ENCODE measurements at regions not wholly inside any gene's neighbourhood (a gene's known extent, or its start where the extent isn't known, plus 50 kb on each side); places are given as distances from the start of the nearest gene placed in this dataset.
"Not testable (repeated sequence)": the region's sequence is repeated elsewhere in the genome, so short reads cannot be mapped to it uniquely, and the experiment has no call there.

- DNase-seq (ENCODE audit: low read depth, low spot score): not testable (repeated sequence)
Measured at GRCh38 chr7:32650356-32650755, 155.1 kb downstream of the AVL9 start.

DNA sequence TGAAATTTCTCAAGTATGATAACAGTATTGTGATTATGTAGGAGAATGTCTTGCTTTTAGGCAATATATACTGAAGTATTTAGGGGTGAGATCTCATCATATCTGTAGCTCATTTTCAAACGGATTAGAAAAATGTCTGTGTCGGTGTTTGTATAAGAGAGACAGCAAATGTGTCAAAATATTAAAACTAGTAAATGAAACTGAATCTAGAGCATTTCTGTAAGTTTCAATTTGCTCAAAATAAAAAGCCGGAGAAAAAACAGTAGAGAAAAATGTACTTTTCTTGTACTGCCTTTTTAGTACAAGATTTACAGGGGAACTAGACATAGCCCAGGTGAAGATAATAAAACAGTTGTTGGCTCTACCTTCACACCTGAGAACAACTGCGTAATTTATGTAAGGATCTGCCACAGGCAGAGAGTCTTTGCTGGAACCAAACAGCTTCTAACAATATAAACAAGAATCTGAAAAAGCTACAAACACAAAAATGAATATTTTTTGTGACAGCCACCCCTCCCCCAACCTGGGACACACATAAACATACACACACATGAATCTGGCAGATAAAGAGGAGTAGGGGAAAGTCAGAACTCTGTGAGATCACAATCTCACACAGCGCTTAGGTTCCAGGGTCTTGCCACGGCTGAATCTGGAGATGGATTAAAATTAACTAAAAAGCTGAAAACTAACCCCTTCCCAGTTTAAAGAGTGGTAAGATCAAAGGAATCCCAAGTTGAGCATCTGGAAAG is 153.3 kb downstream of the AVL9 start:
- no peak for DNase-seq (ENCODE audit: low read depth, low spot score)

DNA sequence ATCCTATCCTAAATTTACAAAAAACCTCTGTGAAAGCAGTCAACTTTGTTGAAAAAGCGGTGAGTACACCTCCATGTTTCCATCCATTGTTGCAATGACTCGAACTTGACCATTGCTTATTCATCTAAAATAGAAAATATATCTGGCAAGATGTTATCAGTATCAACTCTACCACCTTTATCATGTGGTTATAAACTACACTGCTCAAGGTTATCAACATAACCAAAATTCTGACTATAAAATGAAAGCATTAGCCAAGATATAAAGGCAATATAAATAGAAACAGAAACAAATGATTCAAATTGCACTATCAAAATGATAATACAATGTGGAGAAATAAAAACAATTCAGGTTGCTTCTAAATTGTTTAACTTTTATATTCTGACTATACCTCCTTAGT is 150.0 kb downstream of the AVL9 start:
- DNase-seq (ENCODE audit: low read depth, low spot score): not testable (repeated sequence)

DNA sequence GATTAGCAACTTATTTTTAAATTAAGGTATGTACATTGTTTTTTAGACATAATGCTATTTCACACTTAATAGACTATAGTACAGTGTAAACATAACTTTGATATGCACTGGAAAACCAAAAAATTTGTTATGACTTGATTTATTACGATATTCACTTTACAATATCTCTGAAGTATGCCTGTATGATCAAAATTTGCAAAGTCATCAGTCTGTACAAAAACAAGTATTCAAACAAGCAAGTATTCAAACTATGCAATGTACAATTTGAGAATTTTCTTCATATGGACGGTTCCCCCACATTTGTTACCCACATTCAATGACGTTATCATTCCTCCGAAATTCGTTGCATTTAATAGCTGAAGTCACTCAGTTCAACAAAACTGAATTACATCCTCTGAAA is 147.9 kb downstream of the AVL9 start:
- DNase-seq (ENCODE audit: low read depth, low spot score): no peak

GRCh38 chr7:32639122-32639521 is 143.8 kb downstream of the AVL9 start:
- DNase-seq (ENCODE audit: low read depth, low spot score): no peak

GRCh38 chr7:32638479-32639121 is 143.3 kb downstream of the AVL9 start:
- DNase-seq (ENCODE audit: low read depth, low spot score): not testable (repeated sequence)
